G401 (cell line): ENCODE measurements at regions not wholly inside any gene's neighbourhood (a gene's known extent, or its start where the extent isn't known, plus 50 kb on each side); places are given as distances from the start of the nearest gene placed in this dataset.
"Not testable (repeated sequence)": the region's sequence is repeated elsewhere in the genome, so short reads cannot be mapped to it uniquely, and the experiment has no call there.

Experiments used
- DNase-seq: peaks from one replicate; pipeline ENCODE4 v3.0.0-alpha.2; 2015; ENCODE audit warnings: low spot score
- in situ Hi-C: cut with HindIII; loops from 2 replicates; pipeline ENCODE4 v1.10.0; 2016; ENCODE audit warnings: low sequenced_read_pairs, mixed read lengths

GRCh38 chr2:88396209-88396608, 56.3 kb downstream of the FOXI3 start:
- in situ Hi-C loops = no loop called here
- DNase-seq = no peak

- no peak for DNase-seq
- in situ Hi-C loops = no loop called here
These were observed 74.9 kb downstream of the FOXI3 start for GRCh38 chr2:88377641-88377991.

- no peak for DNase-seq
- in situ Hi-C loops = no loop called here
These were observed 80.5 kb downstream of the FOXI3 start for GRCh38 chr2:88372042-88372441.

- in situ Hi-C loops = not testable (repeated sequence)
These were observed 87.1 kb downstream of the FOXI3 start for GRCh38 chr2:88365408-88365807.

GRCh38 chr2:88355486-88355885, 97.0 kb downstream of the FOXI3 start:
- in situ Hi-C loops = no loop called here

More at GRCh38 chr2:88365408-88365807, 87.1 kb downstream of the FOXI3 start:
- not testable (repeated sequence) for DNase-seq

GRCh38 chr2:88351249-88351601, 101.3 kb downstream of the FOXI3 start:
- in situ Hi-C loops = no loop called here
- no peak for DNase-seq

More at GRCh38 chr2:88355486-88355885, 97.0 kb downstream of the FOXI3 start:
- no peak for DNase-seq

- peak; percentile 5 for DNase-seq
- in situ Hi-C loops = no loop called here
These were observed 101.9 kb downstream of the FOXI3 start for GRCh38 chr2:88350331-88351248.

- in situ Hi-C loops = no loop called here
These were observed 106.7 kb downstream of the FOXI3 start for GRCh38 chr2:88345842-88346241.

GRCh38 chr2:88342749-88343148, 109.7 kb downstream of the FOXI3 start:
- in situ Hi-C loops = no loop called here
- no peak for DNase-seq

More at GRCh38 chr2:88345842-88346241, 106.7 kb downstream of the FOXI3 start:
- DNase-seq = no peak

GRCh38 chr2:88334418-88334817, 118.1 kb downstream of the FOXI3 start:
- in situ Hi-C loops = no loop called here

GRCh38 chr2:88331239-88331638, 121.3 kb downstream of the FOXI3 start:
- in situ Hi-C loops = no loop called here
- DNase-seq = no peak

More at GRCh38 chr2:88334418-88334817, 118.1 kb downstream of the FOXI3 start:
- DNase-seq = no peak

GRCh38 chr2:88329815-88330603, 122.5 kb downstream of the FOXI3 start:
- in situ Hi-C loops = no loop called here

GRCh38 chr2:88321449-88322248, 130.8 kb downstream of the FOXI3 start:
- no peak for DNase-seq
- in situ Hi-C loops = no loop called here

More at GRCh38 chr2:88329815-88330603, 122.5 kb downstream of the FOXI3 start:
- DNase-seq = no peak

GRCh38 chr2:88320076-88320773, 132.3 kb downstream of the FOXI3 start:
- no peak for DNase-seq

GRCh38 chr2:88318956-88319330, 133.6 kb downstream of the FOXI3 start:
- in situ Hi-C loops = no loop called here
- no peak for DNase-seq

More at GRCh38 chr2:88320076-88320773, 132.3 kb downstream of the FOXI3 start:
- in situ Hi-C loops = no loop called here

- in situ Hi-C loops = no loop called here
- DNase-seq = peak; percentile 2
These were observed 134.2 kb downstream of the FOXI3 start for GRCh38 chr2:88318071-88318955.

- in situ Hi-C loops = no loop called here
- DNase-seq = no peak
These were observed 140.6 kb downstream of the THNSL2 start for GRCh38 chr2:88310787-88311186.

GRCh38 chr2:88307817-88308216, 137.7 kb downstream of the THNSL2 start:
- in situ Hi-C loops = no loop called here
- DNase-seq = no peak
